Calu3 (cell line): ENCODE measurements at regions not wholly inside any gene's neighbourhood (a gene's known extent, or its start where the extent isn't known, plus 50 kb on each side); places are given as distances from the start of the nearest gene placed in this dataset.

Experiments used
- BruUV-seq: library from RNA; stranded (reverse); fragments of 400-500 nt; replicated peaks from 2 replicates; lab custom pipeline; 2021; lab: Mats Ljungman, UMichigan
- CTCF ChIA-PET: fragments of 300-600 bp; sonication (Branson Sonifier 250); formaldehyde crosslinking; loops from one replicate; lab custom pipeline; 2022; ENCODE audit warnings: antibody characterized with exemption; lab: Charles Lee
- DNase-seq: peaks from one replicate; pipeline ENCODE4 v3.0.0; 2022
- H3K27ac Mint-ChIP-seq: one replicate; pipeline ENCODE4 v1.8.0; 2022; ENCODE audit warnings: mixed read lengths; ENCODE audit not compliant: unreplicated experiment
- H3K27me3 Mint-ChIP-seq: one replicate; pipeline ENCODE4 v1.8.0; 2022; ENCODE audit warnings: mixed read lengths; ENCODE audit not compliant: unreplicated experiment
- H3K36me3 Mint-ChIP-seq: one replicate; pipeline ENCODE4 v1.8.0; 2022; ENCODE audit warnings: mild to moderate bottlenecking, moderate library complexity, mixed read lengths; ENCODE audit not compliant: insufficient read depth, unreplicated experiment
- H3K4me1 Mint-ChIP-seq: one replicate; pipeline ENCODE4 v1.8.0; 2022; ENCODE audit warnings: mild to moderate bottlenecking, low read depth, mixed read lengths; ENCODE audit not compliant: unreplicated experiment
- H3K4me3 Mint-ChIP-seq: one replicate; pipeline ENCODE4 v1.8.0; 2022; ENCODE audit warnings: mild to moderate bottlenecking, low read depth, moderate library complexity, mixed read lengths; ENCODE audit not compliant: unreplicated experiment
- H3K9me3 Mint-ChIP-seq: one replicate; pipeline ENCODE4 v1.8.0; 2022; ENCODE audit warnings: low read depth, mixed read lengths; ENCODE audit not compliant: unreplicated experiment
- CTCF ChIP-seq: fragments of 200-600 bp; IDR thresholded peaks from one replicate; pipeline ENCODE4 v1.8.0; 2022; ENCODE audit warnings: antibody characterized with exemption; ENCODE audit not compliant: unreplicated experiment
- intact Hi-C: fragments of 100-400 bp; cut with micrococcal nuclease; formaldehyde crosslinking; loops from one replicate; pipeline ENCODE4 v1.10.0; 2022; ENCODE audit not compliant: unreplicated experiment

DNA sequence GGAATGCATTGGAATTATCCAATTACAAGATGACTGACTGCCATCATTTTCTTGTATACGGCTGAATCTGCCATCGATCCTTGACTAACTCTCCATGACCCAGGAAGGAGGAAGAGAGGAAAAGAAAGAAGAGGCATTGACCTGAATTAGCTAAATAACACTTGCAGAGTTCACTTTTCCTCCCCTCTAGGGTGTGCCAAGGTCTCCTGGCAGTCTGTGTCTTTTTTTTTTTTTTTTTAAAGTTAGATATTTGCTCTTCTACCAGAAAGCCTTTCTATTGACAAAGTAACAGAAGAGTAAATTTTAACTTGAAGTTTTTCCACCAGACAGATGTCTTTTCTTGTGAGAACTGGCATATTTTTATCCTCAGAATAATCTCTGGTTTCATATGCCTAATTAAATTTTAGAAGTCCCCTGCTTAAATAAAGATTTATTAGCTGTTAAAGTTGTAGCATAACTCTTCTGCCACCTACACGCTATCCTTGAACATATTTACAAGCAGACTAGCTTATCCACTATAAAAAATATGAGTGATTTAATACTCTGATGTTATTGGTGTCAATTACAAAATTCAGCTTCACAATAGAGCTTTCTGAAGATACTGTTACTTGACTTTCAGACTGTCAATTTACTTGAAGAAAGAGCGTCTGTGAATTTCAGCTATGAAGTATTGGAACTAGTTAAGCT lies 171.7 kb upstream of the ETAA1 start:
- no peak overlapping the region for H3K27ac Mint-ChIP-seq
- CTCF ChIA-PET: interaction anchor here (0.7 kb wide), 1 partner anchor 382 kb away, joined by 3 read pairs; no protein-coding TSS in a partner anchor
- DNase-seq: no peak

GRCh38 chr2:67229706-67230105 lies 167.4 kb upstream of the ETAA1 start:
- Mint-ChIP-seq H3K27me3 (no peaks in the 10 kb centered on the region), H3K9me3 (no peaks in the 10 kb centered on the region), H3K36me3 (no peaks in the 10 kb centered on the region), H3K4me3 (no peak overlapping the region), H3K4me1 (peaks cover 4% of the 10 kb centered on the region), H3K27ac (no peak overlapping the region)
- intact Hi-C loops: loop anchor here (5.0 to 10.0 kb wide), 2 partner anchors 615 to 792 kb away; partner anchors contain the start of gene MEIS1
- CTCF ChIA-PET: no interaction called here
- no peak for DNase-seq
- no peak for TF ChIP-seq CTCF
- no TSS peak for BruUV-seq

More for the DNA sequence above, 171.7 kb upstream of the ETAA1 start:
- BruUV-seq: no TSS peak
- H3K36me3 Mint-ChIP-seq: no peaks in the 10 kb centered on the region
- H3K4me3 Mint-ChIP-seq: no peak overlapping the region
- intact Hi-C loops: no loop called here
- TF ChIP-seq CTCF: no peak
- no peaks in the 10 kb centered on the region for H3K4me1 Mint-ChIP-seq
- H3K9me3 Mint-ChIP-seq: no peaks in the 10 kb centered on the region
- H3K27me3 Mint-ChIP-seq: no peaks in the 10 kb centered on the region

DNA sequence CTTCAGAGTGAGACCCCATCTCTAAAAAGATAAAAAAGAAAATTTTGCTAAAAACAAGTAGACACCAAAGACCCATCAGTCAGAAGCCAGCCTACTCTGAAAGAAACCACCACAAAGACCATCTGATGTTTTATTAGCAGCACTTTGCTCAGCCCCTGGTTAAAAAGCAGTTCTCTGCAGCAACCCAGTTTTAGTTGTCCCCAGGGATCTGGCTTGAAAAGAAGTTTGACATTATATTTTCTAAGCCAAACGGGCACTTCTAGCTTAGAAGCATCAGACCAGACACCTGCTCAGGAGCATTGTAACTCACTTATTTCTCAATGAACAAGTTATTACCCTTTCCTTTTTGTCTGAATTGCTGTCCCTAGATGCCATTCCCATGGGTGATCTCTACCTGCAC lies 164.2 kb upstream of the ETAA1 start:
- peaks cover 24% of the 10 kb centered on the region for H3K4me1 Mint-ChIP-seq
- no peak for DNase-seq
- BruUV-seq: no TSS peak
- H3K27ac Mint-ChIP-seq: no peak overlapping the region
- CTCF ChIA-PET: no interaction called here
- H3K9me3 Mint-ChIP-seq: no peaks in the 10 kb centered on the region
- no peaks in the 10 kb centered on the region for H3K27me3 Mint-ChIP-seq
- no peak overlapping the region for H3K4me3 Mint-ChIP-seq
- no peaks in the 10 kb centered on the region for H3K36me3 Mint-ChIP-seq
- intact Hi-C loops: loop anchor here (5.0 to 10.0 kb wide), 2 partner anchors 612 to 796 kb away; partner anchors contain the start of gene MEIS1
- no peak for TF ChIP-seq CTCF

GRCh38 chr2:67234440-67234839 lies 162.7 kb upstream of the ETAA1 start:
- Mint-ChIP-seq H3K4me1 (peaks cover 33% of the 10 kb centered on the region), H3K27me3 (no peaks in the 10 kb centered on the region), H3K4me3 (no peak overlapping the region), H3K9me3 (no peaks in the 10 kb centered on the region), H3K27ac (no peak overlapping the region), H3K36me3 (no peaks in the 10 kb centered on the region)
- peak; percentile 22 for DNase-seq
- peak; percentile 28 for TF ChIP-seq CTCF
- intact Hi-C loops: loop anchor here (2.0 to 10.0 kb wide), 3 partner anchors 56 to 797 kb away; partner anchors contain the start of gene MEIS1
- CTCF ChIA-PET: interaction anchor here (0.8 to 2.0 kb wide), 2 partner anchors 416 to 1387 kb away, joined by 3 to 7 read pairs; no protein-coding TSS in a partner anchor
- BruUV-seq: no TSS peak
